ENCODE measurements at regions not wholly inside any gene's neighbourhood (a gene's known extent, or its start where the extent isn't known, plus 50 kb on each side); places are given as distances from the start of the nearest gene placed in this dataset.

- no peak for DNase-seq (ENCODE audit: low read depth)
- no peak for TF ChIP-seq CTCF (conservative IDR thresholded peaks at IDR 0.05; ENCODE audit: control insufficient read depth, insufficient read depth, low read depth, low read length)
- no peak overlapping the region for H3K4me3 ChIP-seq (ENCODE audit: control insufficient read depth, low read depth, low read length)
These were observed 1013.3 kb upstream of the SEMA6D start for GRCh38 chr15:46703871-46704637.

- no peak overlapping the region for H3K4me3 ChIP-seq (ENCODE audit: control insufficient read depth, low read depth, low read length)
- TF ChIP-seq CTCF (conservative IDR thresholded peaks at IDR 0.05; ENCODE audit: control insufficient read depth, insufficient read depth, low read depth, low read length) = no peak
- DNase-seq (ENCODE audit: low read depth) = no peak
These were observed 1009.9 kb upstream of the SEMA6D start for GRCh38 chr15:46707452-46707851.

- no peak overlapping the region for H3K4me3 ChIP-seq (ENCODE audit: control insufficient read depth, low read depth, low read length)
- no peak for DNase-seq (ENCODE audit: low read depth)
- no peak for TF ChIP-seq CTCF (conservative IDR thresholded peaks at IDR 0.05; ENCODE audit: control insufficient read depth, insufficient read depth, low read depth, low read length)
These were observed 1009.1 kb upstream of the SEMA6D start for GRCh38 chr15:46708226-46708625.

- DNase-seq (ENCODE audit: low read depth) = no peak
- no peak overlapping the region for H3K4me3 ChIP-seq (ENCODE audit: control insufficient read depth, low read depth, low read length)
- TF ChIP-seq CTCF (conservative IDR thresholded peaks at IDR 0.05; ENCODE audit: control insufficient read depth, insufficient read depth, low read depth, low read length) = no peak
These were observed 1007.7 kb upstream of the SEMA6D start for GRCh38 chr15:46709460-46710083.

- no peak for DNase-seq (ENCODE audit: low read depth)
- TF ChIP-seq CTCF (conservative IDR thresholded peaks at IDR 0.05; ENCODE audit: control insufficient read depth, insufficient read depth, low read depth, low read length) = no peak
These were observed 1006.8 kb upstream of the SEMA6D start for GRCh38 chr15:46710401-46710960.

GRCh38 chr15:46713045-46713444 lies 1004.3 kb upstream of the SEMA6D start:
- DNase-seq (ENCODE audit: low read depth) = no peak
- H3K4me3 ChIP-seq (ENCODE audit: control insufficient read depth, low read depth, low read length) = no peak overlapping the region
- TF ChIP-seq CTCF (conservative IDR thresholded peaks at IDR 0.05; ENCODE audit: control insufficient read depth, insufficient read depth, low read depth, low read length) = no peak

More at GRCh38 chr15:46710401-46710960, 1006.8 kb upstream of the SEMA6D start:
- H3K4me3 ChIP-seq (ENCODE audit: control insufficient read depth, low read depth, low read length) = no peak overlapping the region
